ENCODE measurements at regions not wholly inside any gene's neighbourhood (a gene's known extent, or its start where the extent isn't known, plus 50 kb on each side); places are given as distances from the start of the nearest gene placed in this dataset.
"Not testable (repeated sequence)": the region's sequence is repeated elsewhere in the genome, so short reads cannot be mapped to it uniquely, and the experiment has no call there.

DNA sequence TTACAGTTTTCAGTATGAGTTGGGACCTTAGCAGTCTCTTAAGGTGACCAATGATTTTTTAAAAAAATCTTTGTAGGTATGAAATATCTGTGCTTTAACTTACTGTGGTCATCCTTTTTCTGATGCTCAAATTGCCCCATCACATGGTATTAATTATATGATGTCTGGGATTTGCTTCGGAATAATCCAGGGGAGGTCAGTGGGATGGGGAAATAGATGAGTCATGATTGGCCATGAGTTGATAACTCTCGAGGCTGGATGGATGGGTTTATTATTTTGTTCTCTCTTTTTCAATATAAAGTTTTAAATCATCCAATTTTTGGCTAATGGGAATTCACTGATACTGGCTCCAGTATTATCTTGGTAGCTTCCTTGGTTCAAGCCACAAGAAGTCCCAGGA lies 370.3 kb upstream of the TPM1 start:
- TF ChIP-seq, protein P1, sequence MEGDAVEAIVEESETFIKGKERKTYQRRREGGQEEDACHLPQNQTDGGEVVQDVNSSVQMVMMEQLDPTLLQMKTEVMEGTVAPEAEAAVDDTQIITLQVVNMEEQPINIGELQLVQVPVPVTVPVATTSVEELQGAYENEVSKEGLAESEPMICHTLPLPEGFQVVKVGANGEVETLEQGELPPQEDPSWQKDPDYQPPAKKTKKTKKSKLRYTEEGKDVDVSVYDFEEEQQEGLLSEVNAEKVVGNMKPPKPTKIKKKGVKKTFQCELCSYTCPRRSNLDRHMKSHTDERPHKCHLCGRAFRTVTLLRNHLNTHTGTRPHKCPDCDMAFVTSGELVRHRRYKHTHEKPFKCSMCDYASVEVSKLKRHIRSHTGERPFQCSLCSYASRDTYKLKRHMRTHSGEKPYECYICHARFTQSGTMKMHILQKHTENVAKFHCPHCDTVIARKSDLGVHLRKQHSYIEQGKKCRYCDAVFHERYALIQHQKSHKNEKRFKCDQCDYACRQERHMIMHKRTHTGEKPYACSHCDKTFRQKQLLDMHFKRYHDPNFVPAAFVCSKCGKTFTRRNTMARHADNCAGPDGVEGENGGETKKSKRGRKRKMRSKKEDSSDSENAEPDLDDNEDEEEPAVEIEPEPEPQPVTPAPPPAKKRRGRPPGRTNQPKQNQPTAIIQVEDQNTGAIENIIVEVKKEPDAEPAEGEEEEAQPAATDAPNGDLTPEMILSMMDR (IDR thresholded peaks at IDR 0.05) = no peak
- Mint-ChIP-seq H3K4me3 (ENCODE audit: unreplicated experiment) (no peak overlapping the region), H3K36me3 (ENCODE audit: unreplicated experiment) (peaks cover 6% of the 10 kb centered on the region), H3K9me3 (ENCODE audit: unreplicated experiment) (peaks cover 13% of the 10 kb centered on the region), H3K27me3 (ENCODE audit: unreplicated experiment) (no peaks in the 10 kb centered on the region), H3K27ac (ENCODE audit: unreplicated experiment) (no peak overlapping the region), H3K4me1 (ENCODE audit: unreplicated experiment) (no peaks in the 10 kb centered on the region)
- DNase-seq (ENCODE audit: extremely low spot score, unreplicated experiment) = no peak

DNA sequence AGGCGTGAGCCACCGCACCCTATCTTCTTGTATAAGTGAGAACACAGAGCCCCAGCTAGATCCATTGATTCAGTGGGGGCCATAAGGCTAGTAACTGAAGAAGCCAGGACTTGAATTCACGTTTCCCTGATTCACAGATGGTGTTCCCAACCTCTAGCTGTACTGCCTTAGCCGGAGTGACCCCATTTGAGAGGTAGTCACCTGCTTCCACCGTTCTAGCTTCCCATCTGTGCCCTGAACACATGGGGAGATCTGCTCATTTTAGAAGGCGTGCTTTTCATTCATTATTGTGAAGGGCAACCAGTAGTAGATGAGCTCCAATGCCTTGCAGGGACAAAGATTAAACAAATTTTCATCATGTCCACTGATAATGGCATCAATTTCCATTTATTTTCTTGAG lies 365.7 kb upstream of the TPM1 start:
- Mint-ChIP-seq H3K9me3 (ENCODE audit: unreplicated experiment) (no peaks in the 10 kb centered on the region), H3K4me1 (ENCODE audit: unreplicated experiment) (no peaks in the 10 kb centered on the region), H3K27ac (ENCODE audit: unreplicated experiment) (no peak overlapping the region), H3K27me3 (ENCODE audit: unreplicated experiment) (no peaks in the 10 kb centered on the region), H3K4me3 (ENCODE audit: unreplicated experiment) (no peak overlapping the region), H3K36me3 (ENCODE audit: unreplicated experiment) (peaks cover 6% of the 10 kb centered on the region)
- no peak for DNase-seq (ENCODE audit: extremely low spot score, unreplicated experiment)
- TF ChIP-seq, protein P1 (IDR thresholded peaks at IDR 0.05) = no peak

DNA sequence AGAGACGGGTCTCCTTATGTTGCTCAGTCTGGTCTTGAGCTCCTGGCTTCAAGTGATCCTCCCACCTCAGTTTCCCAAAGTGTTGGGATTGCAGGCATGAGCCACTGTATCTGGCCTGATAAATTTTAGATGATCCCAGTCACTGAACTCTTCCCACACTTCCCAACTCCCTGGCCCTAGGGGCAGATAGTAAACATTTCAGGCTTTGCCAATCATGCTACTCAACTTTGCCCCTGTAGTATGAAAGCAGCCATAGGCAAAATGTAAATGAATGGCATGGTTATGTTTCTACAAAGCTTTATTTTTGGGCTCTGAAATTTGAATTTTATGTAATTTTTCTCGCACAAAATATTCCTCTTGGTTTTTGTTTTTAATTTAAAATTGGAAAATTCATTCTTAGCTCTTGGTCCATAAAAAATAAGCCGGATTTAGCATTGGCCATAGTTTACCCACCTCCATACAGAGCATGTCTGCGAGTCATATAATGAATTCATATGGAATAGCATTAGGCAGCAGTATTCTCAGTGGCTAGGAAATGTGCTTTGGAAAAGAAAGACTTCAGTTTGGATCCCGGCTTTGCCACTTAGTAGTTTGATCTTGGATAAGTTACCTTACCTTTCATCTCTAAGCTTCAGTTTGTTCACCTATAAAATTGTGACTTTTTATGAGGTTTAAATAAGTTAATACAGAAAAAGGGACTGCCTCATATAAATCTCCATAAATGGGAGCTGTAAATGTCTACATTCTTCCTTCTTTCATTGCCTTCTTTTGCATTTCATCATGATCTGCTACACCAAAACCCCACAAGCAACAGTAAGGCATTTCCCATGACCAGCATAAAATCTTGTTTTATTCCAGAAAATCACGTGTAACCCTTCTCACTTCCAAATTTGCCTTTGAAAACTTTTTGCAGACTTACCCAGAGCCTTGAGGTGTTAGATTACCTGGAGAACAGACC lies 360.3 kb upstream of the TPM1 start:
- no peak overlapping the region for H3K4me3 Mint-ChIP-seq (ENCODE audit: unreplicated experiment)
- TF ChIP-seq, protein P1 (IDR thresholded peaks at IDR 0.05) = no peak

DNA sequence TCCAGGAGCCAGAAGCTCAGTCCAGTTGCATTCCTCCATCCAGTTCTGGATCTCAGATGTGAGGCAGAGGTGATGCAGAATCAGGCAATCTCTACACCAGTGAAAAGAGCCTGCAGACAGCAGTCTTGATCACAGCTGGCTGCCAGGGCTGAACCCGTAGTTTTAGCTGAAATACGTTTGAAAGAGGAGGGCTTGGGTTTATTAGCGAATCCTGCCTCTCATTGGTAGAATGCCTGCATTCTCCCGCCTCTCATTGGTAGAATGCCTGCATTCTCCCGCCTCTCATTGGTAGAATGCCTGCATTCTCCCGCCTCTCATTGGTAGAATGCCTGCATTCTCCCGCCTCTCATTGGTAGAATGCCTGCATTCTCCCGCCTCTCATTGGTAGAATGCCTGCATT lies 359.4 kb upstream of the TPM1 start:
- not testable (repeated sequence) for DNase-seq (ENCODE audit: extremely low spot score, unreplicated experiment); H3K36me3 Mint-ChIP-seq (ENCODE audit: unreplicated experiment); H3K9me3 Mint-ChIP-seq (ENCODE audit: unreplicated experiment); H3K4me1 Mint-ChIP-seq (ENCODE audit: unreplicated experiment); H3K27me3 Mint-ChIP-seq (ENCODE audit: unreplicated experiment); H3K4me3 Mint-ChIP-seq (ENCODE audit: unreplicated experiment); H3K27ac Mint-ChIP-seq (ENCODE audit: unreplicated experiment)

More for the DNA sequence above, 360.3 kb upstream of the TPM1 start:
- DNase-seq (ENCODE audit: extremely low spot score, unreplicated experiment) = no peak
- Mint-ChIP-seq H3K4me1 (ENCODE audit: unreplicated experiment) (no peaks in the 10 kb centered on the region), H3K27ac (ENCODE audit: unreplicated experiment) (no peak overlapping the region), H3K36me3 (ENCODE audit: unreplicated experiment) (peaks cover 3% of the 10 kb centered on the region), H3K27me3 (ENCODE audit: unreplicated experiment) (no peaks in the 10 kb centered on the region), H3K9me3 (ENCODE audit: unreplicated experiment) (no peaks in the 10 kb centered on the region)

DNA sequence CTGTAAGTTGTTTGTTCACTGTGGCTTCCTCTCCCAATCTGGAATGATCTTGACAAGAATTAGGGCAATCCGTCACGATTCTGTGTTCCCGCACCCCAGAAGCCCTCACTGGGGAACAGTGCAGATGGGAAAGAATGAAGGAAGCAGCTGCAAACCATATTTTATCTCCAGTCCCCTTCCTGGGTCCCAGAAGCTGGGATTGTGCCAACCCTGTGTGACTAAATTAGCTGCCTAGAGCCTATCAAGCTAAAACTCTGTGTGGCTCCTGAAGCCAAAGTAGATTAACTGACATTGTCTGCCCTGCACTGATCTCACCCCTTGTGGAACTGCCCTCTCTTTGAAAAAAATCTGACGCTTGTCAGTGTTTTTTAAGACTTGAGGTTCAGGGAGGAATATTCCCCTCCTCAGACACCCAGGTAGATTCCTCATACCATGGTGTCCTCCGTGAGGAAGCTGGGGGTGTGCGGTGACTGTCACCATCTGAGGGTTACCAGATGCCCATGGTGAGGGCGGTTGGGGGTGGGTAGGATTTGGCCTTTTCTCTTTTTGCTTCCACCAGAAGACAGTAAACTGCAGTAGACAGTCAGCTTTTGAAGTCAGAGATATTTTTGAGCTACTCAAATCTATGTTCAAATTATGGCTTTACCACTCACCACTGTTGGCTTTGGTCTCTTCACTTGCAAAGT lies 358.3 kb upstream of the TPM1 start:
- peaks cover 5% of the 10 kb centered on the region for H3K36me3 Mint-ChIP-seq (ENCODE audit: unreplicated experiment)
- TF ChIP-seq, protein P1 (IDR thresholded peaks at IDR 0.05) = no peak
- no peaks in the 10 kb centered on the region for H3K4me1 Mint-ChIP-seq (ENCODE audit: unreplicated experiment)
- no peaks in the 10 kb centered on the region for H3K9me3 Mint-ChIP-seq (ENCODE audit: unreplicated experiment)
- no peak overlapping the region for H3K4me3 Mint-ChIP-seq (ENCODE audit: unreplicated experiment)
- H3K27ac Mint-ChIP-seq (ENCODE audit: unreplicated experiment) = no peak overlapping the region
- DNase-seq (ENCODE audit: extremely low spot score, unreplicated experiment) = no peak
- H3K27me3 Mint-ChIP-seq (ENCODE audit: unreplicated experiment) = no peaks in the 10 kb centered on the region

Measured in osteocyte (in vitro differentiated cells).